Lower leg skin (tissue), 3 donors: ENCODE measurements at regions not wholly inside any gene's neighbourhood (a gene's known extent, or its start where the extent isn't known, plus 50 kb on each side); places are given as distances from the start of the nearest gene placed in this dataset.

Source experiments
- CTCF ChIP-seq, 3 donors: fragments of 450-650 bp; IDR thresholded peaks; one replicate each; pipeline ENCODE4 v1.5.1; 2016; ENCODE audit warnings: antibody characterized with exemption in 3 of 3, mild to moderate bottlenecking in 3 of 3, moderate library complexity in 2 of 3
- POLR2A ChIP-seq, 2 donors: fragments of 450-650 bp; IDR thresholded peaks; one replicate each; pipeline ENCODE4 v1.6.1; 2016 to 2017; ENCODE audit warnings: antibody characterized with exemption in 2 of 2, mild to moderate bottlenecking in 1 of 2, moderate library complexity in 1 of 2

GRCh38 chr4:31108762-31109161 lies 388.6 kb downstream of the PCDH7 start:
- TF ChIP-seq CTCF (IDR thresholded peaks at IDR 0.05) = no peak
- no peak for TF ChIP-seq POLR2A (IDR thresholded peaks at IDR 0.05)
